SKM-1 (cell line): ENCODE measurements at regions not wholly inside any gene's neighbourhood (a gene's known extent, or its start where the extent isn't known, plus 50 kb on each side); places are given as distances from the start of the nearest gene placed in this dataset.

Source experiments
- DNase-seq: peaks from one replicate; lab custom pipeline; 2025; ENCODE audit not compliant: unreplicated experiment; lab: John Stamatoyannopoulos, UW

DNA sequence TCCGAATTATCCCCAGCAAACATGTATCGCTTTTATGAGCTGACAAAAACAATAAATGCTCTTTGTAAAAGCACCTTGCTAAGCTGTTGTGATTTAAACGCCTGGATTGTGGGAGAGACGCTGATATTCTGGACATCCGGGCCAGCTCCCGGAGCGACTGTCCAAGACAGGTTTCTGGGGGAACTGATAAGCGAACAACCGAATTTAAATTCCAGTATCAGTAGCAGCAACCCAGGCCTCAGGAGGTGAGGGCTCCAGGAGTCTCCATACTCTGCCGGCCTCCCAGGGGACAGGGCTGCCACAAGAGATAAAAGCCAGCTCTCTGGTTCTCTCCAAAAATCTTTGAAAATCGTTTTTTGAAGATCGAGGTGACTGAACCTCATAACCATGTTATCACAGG lies 50.3 kb upstream of the VSTM2B start:
- no peak for DNase-seq
